Smooth muscle cell (in vitro differentiated cells): ENCODE measurements at regions not wholly inside any gene's neighbourhood (a gene's known extent, or its start where the extent isn't known, plus 50 kb on each side); places are given as distances from the start of the nearest gene placed in this dataset.
A peak's percentile ranks its signal among the peaks of the same experiment; 100 is the strongest.
"Not testable (repeated sequence)": the region's sequence is repeated elsewhere in the genome, so short reads cannot be mapped to it uniquely, and the experiment has no call there.

Source experiments
- DNase-seq: peaks from one replicate; lab custom pipeline; 2025; ENCODE audit not compliant: unreplicated experiment; lab: John Stamatoyannopoulos, UW
- H2AFZ ChIP-seq: fragments of 200-600 bp; sonication (generic); 2 replicates; pipeline ENCODE4 v1.6.0; 2016; ENCODE audit warnings: antibody characterized with exemption, low read depth, mild to moderate bottlenecking
- H3F3A ChIP-seq: fragments of 200-600 bp; sonication (generic); 2 replicates; pipeline ENCODE4 v1.6.0; 2017; ENCODE audit warnings: antibody characterized with exemption, low read depth
- H3K27ac ChIP-seq: fragments of 200-600 bp; sonication (generic); 2 replicates; pipeline ENCODE4 v1.5.1; 2016; ENCODE audit warnings: low read depth, mild to moderate bottlenecking
- H3K27me3 ChIP-seq: fragments of 200-600 bp; sonication (generic); 2 replicates; pipeline ENCODE4 v1.6.1; 2016; ENCODE audit warnings: low read depth, mild to moderate bottlenecking
- H3K36me3 ChIP-seq: fragments of 200-600 bp; sonication (generic); 2 replicates; pipeline ENCODE4 v1.5.1; 2016; ENCODE audit warnings: low read depth
- H3K4me1 ChIP-seq: fragments of 200-600 bp; sonication (generic); 2 replicates; pipeline ENCODE4 v1.5.1; 2016; ENCODE audit warnings: low read depth
- H3K4me2 ChIP-seq: fragments of 200-600 bp; sonication (generic); 2 replicates; pipeline ENCODE4 v1.6.0; 2016; ENCODE audit warnings: mild to moderate bottlenecking
- H3K4me3 ChIP-seq: fragments of 200-600 bp; sonication (generic); 2 replicates; pipeline ENCODE4 v1.5.1; 2016; ENCODE audit warnings: mild to moderate bottlenecking
- H3K79me2 ChIP-seq: fragments of 200-600 bp; sonication (generic); 2 replicates; pipeline ENCODE4 v1.6.0; 2016; ENCODE audit warnings: low read depth, mild to moderate bottlenecking
- H3K9ac ChIP-seq: fragments of 200-600 bp; sonication (generic); 2 replicates; pipeline ENCODE4 v1.6.0; 2016; ENCODE audit warnings: low read depth
- H3K9me3 ChIP-seq: fragments of 200-600 bp; sonication (generic); replicated peaks from 2 replicates; pipeline ENCODE4 v1.5.1; 2016; ENCODE audit warnings: low read depth
- H4K20me1 ChIP-seq: fragments of 200-600 bp; sonication (generic); 2 replicates; pipeline ENCODE4 v1.6.0; 2016; ENCODE audit warnings: low read depth
- WGBS: methylation state at CpG from one replicate; pipeline ENCODE4 v1.1.7; 2016; ENCODE audit warnings: low lambda C conversion rate; 5-methylcytosine and 5-hydroxymethylcytosine counted together

GRCh38 chr2:87956613-87957012, 59.7 kb downstream of the RNU2-63P start:
- not testable (repeated sequence) for H3F3A ChIP-seq, H3K27me3 ChIP-seq, H2AFZ ChIP-seq, H3K9ac ChIP-seq, H3K4me2 ChIP-seq, H3K4me3 ChIP-seq, H3K9me3 ChIP-seq, H4K20me1 ChIP-seq, DNase-seq, H3K4me1 ChIP-seq, H3K27ac ChIP-seq, H3K79me2 ChIP-seq, H3K36me3 ChIP-seq
- WGBS: 97% methylated on average over 3 of the region's 5 CpGs

- not testable (repeated sequence) for H3K79me2 ChIP-seq, H3K9me3 ChIP-seq, H3K27ac ChIP-seq, H3K9ac ChIP-seq, H3K36me3 ChIP-seq, H3F3A ChIP-seq, DNase-seq, H3K27me3 ChIP-seq, H4K20me1 ChIP-seq, H3K4me1 ChIP-seq, H3K4me3 ChIP-seq, H3K4me2 ChIP-seq, H2AFZ ChIP-seq
- WGBS: no CpG with 5 or more reads among the region's 1 CpG
These were observed 67.3 kb downstream of the RNU2-63P start for GRCh38 chr2:87949008-87949407.

GRCh38 chr2:87946644-87947370, 69.5 kb downstream of the RNU2-63P start:
- H4K20me1 ChIP-seq, H3K79me2 ChIP-seq, H3K4me1 ChIP-seq, H3K27ac ChIP-seq, H3K36me3 ChIP-seq, H3K9me3 ChIP-seq, H3K4me3 ChIP-seq, H3K27me3 ChIP-seq, H3F3A ChIP-seq, H3K9ac ChIP-seq, DNase-seq: not testable (repeated sequence)
- H2AFZ ChIP-seq: peak overlapping the region; percentile 72
- no CpG with 5 or more reads among the region's 3 CpGs for WGBS
- H3K4me2 ChIP-seq: peak overlapping the region; percentile 67

GRCh38 chr2:87939299-87939698, 77.0 kb downstream of the RNU2-63P start:
- H3K4me2 ChIP-seq, H3K27me3 ChIP-seq, DNase-seq, H3K79me2 ChIP-seq, H4K20me1 ChIP-seq, H3K4me1 ChIP-seq, H3K4me3 ChIP-seq, H3K9ac ChIP-seq, H3K27ac ChIP-seq, H2AFZ ChIP-seq, H3F3A ChIP-seq, H3K9me3 ChIP-seq, H3K36me3 ChIP-seq: not testable (repeated sequence)
- WGBS: 47% methylated on average over 2 of the region's 2 CpGs

- not testable (repeated sequence) for DNase-seq, H3K9me3 ChIP-seq, H3K9ac ChIP-seq, H3K27ac ChIP-seq, H3K27me3 ChIP-seq, H4K20me1 ChIP-seq, H3K4me3 ChIP-seq, H3K4me2 ChIP-seq, H3F3A ChIP-seq, H3K36me3 ChIP-seq, H3K79me2 ChIP-seq, H2AFZ ChIP-seq, H3K4me1 ChIP-seq
- WGBS: 91% methylated on average over 4 of the region's 4 CpGs
These were observed 93.5 kb upstream of the RGPD2 start for GRCh38 chr2:87919023-87919665.

- H3K4me2 ChIP-seq, DNase-seq, H3K9me3 ChIP-seq, H3K79me2 ChIP-seq, H3F3A ChIP-seq, H3K27ac ChIP-seq, H3K4me3 ChIP-seq, H3K36me3 ChIP-seq, H3K9ac ChIP-seq, H2AFZ ChIP-seq, H3K27me3 ChIP-seq, H4K20me1 ChIP-seq, H3K4me1 ChIP-seq: not testable (repeated sequence)
These were observed 91.6 kb upstream of the RGPD2 start for GRCh38 chr2:87917194-87917593.

GRCh38 chr2:87910848-87911247, 85.3 kb upstream of the RGPD2 start:
- 100% methylated on average over 1 of the region's 1 CpG for WGBS

GRCh38 chr2:87909042-87909441, 83.4 kb upstream of the RGPD2 start:
- not testable (repeated sequence) for H3K36me3 ChIP-seq

More at GRCh38 chr2:87910848-87911247, 85.3 kb upstream of the RGPD2 start:
- not testable (repeated sequence) for H3K4me2 ChIP-seq, H3K79me2 ChIP-seq, H3K9me3 ChIP-seq, DNase-seq, H3K9ac ChIP-seq, H3K4me3 ChIP-seq, H3K4me1 ChIP-seq, H3F3A ChIP-seq, H3K36me3 ChIP-seq, H4K20me1 ChIP-seq, H3K27me3 ChIP-seq, H3K27ac ChIP-seq, H2AFZ ChIP-seq

More at GRCh38 chr2:87909042-87909441, 83.4 kb upstream of the RGPD2 start:
- 7% methylated on average over 1 of the region's 1 CpG for WGBS
- not testable (repeated sequence) for H3K4me3 ChIP-seq, H3K9me3 ChIP-seq, H2AFZ ChIP-seq, H3K27ac ChIP-seq, H3K9ac ChIP-seq, H3K27me3 ChIP-seq, H4K20me1 ChIP-seq, H3K4me2 ChIP-seq, H3K79me2 ChIP-seq, H3K4me1 ChIP-seq, DNase-seq, H3F3A ChIP-seq
